ENCODE measurements at regions not wholly inside any gene's neighbourhood (a gene's known extent, or its start where the extent isn't known, plus 50 kb on each side); places are given as distances from the start of the nearest gene placed in this dataset.

DNA sequence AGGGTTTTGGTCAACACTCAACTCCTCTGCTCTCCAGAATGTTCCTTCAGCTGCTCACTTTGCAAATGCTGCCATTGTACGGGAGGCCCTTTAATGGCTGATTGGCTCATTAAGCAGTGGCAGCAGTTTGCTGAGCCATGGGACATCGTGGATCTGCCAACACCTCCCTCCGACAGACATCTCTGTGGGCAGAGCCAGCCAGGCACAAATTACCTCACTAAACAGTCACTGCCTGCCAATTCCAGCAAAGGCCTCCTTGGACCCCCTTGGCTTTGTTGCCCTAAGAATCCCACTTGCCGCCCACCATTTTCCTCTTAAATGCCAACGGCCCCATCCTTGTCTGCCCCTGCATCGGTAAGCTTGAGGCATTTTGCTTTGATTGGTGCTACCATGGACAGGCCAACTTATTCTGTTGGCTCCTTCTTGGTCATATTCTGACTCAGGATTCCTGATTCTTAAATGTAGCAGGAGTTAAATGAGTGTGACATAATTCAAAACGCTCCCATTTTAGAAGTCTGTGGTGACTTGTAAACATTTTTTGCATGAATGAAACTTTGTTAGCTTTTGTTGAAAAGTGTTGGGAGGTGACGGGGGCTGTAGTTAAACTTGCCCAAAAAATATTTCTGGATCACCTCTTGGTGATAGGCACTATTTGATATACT lies 57.5 kb upstream of the LMO2 start:
- no peaks in the 10 kb centered on the region for H3K9me3 Mint-ChIP-seq
- H3K4me3 Mint-ChIP-seq = no peak overlapping the region
- peaks cover 3% of the 10 kb centered on the region; the same call in 2 of the 3 replicates for H3K4me1 Mint-ChIP-seq
- Histone ChIP-seq H3K9me2 (ENCODE audit: insufficient read depth) (no peaks in the 10 kb centered on the region), H3K4me1 (ENCODE audit: insufficient read depth) (no peaks in the 10 kb centered on the region), H2AFZ (peak overlapping the region; percentile 85), H3F3A (replicated peaks; ENCODE audit: low read depth) (no peaks in the 10 kb centered on the region), H3K4me2 (no peak overlapping the region), H3K79me2 (replicated peaks; ENCODE audit: insufficient read depth) (no peaks in the 10 kb centered on the region), H4K20me1 (replicated peaks; ENCODE audit: insufficient read depth) (no peaks in the 10 kb centered on the region), H3K27me3 (ENCODE audit: insufficient read depth) (no peaks in the 10 kb centered on the region), H3K27ac (ENCODE audit: low read depth) (no peak overlapping the region), H3K4me3 (no peak overlapping the region), H3K36me3 (ENCODE audit: insufficient read depth) (no peaks in the 10 kb centered on the region)
- DNase-seq (ENCODE audit: low spot score) = no peak
- peaks cover 2% of the 10 kb centered on the region for H3K27me3 Mint-ChIP-seq (ENCODE audit: insufficient read depth, low read depth, poor library complexity)
- no peaks in the 10 kb centered on the region for H3K36me3 Mint-ChIP-seq (ENCODE audit: low read depth)
- H3K27ac Mint-ChIP-seq = no peak overlapping the region
- ATAC-seq = no peak
- TF ChIP-seq POLR2AphosphoS5 (IDR thresholded peaks at IDR 0.05; ENCODE audit: low read depth) (no peak), CREB1 (CRISPR knock-in tag; IDR thresholded peaks at IDR 0.05; ENCODE audit: low read depth) (no peak), NANOG (IDR thresholded peaks at IDR 0.05; ENCODE audit: borderline replicate concordance) (no peak)

DNA sequence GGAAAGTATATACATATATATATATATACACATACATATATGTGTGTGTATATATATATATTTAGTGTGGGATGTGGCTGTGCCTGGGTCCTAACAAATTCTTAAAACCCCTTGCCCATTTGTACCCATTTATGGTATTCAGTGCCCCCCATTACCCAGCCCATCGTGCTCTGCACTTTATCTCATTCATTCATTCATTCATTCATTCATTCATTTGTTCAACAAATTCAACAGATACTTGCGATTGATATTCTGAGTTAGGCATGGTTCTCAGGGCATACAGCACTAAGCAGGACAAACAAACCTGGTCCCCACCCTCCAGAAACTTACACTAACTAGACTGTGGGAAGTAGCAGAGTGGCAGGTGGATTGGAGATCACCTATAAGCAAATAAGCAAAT lies 56.6 kb upstream of the LMO2 start:
- H3K4me3 ChIP-seq = no peak overlapping the region
- no peaks in the 10 kb centered on the region for H3K9me3 Mint-ChIP-seq
- H3K79me2 ChIP-seq (replicated peaks; ENCODE audit: insufficient read depth) = no peaks in the 10 kb centered on the region
- H3K4me3 Mint-ChIP-seq = no peak overlapping the region
- DNase-seq (ENCODE audit: low spot score) (no peak), ATAC-seq (no peak)
- H3K27ac Mint-ChIP-seq = no peak overlapping the region
- 0 out of 2 replicates have a peak overlapping the region, but pooled peaks have one; percentile 85 for H2AFZ ChIP-seq
- no peaks in the 10 kb centered on the region for H4K20me1 ChIP-seq (replicated peaks; ENCODE audit: insufficient read depth)
- no peaks in the 10 kb centered on the region for H3K4me1 ChIP-seq (ENCODE audit: insufficient read depth)
- no peak overlapping the region for H3K27ac ChIP-seq (ENCODE audit: low read depth)
- H3K4me1 Mint-ChIP-seq = peaks cover 3% of the 10 kb centered on the region; the same call in 2 of the 3 replicates
- H3K27me3 ChIP-seq (ENCODE audit: insufficient read depth) = no peaks in the 10 kb centered on the region
- H3K36me3 Mint-ChIP-seq (ENCODE audit: low read depth) = no peaks in the 10 kb centered on the region
- no peaks in the 10 kb centered on the region for H3F3A ChIP-seq (replicated peaks; ENCODE audit: low read depth)
- no peaks in the 10 kb centered on the region for H3K36me3 ChIP-seq (ENCODE audit: insufficient read depth)
- no peaks in the 10 kb centered on the region for H3K9me2 ChIP-seq (ENCODE audit: insufficient read depth)
- H3K4me2 ChIP-seq = no peak overlapping the region
- peaks cover 2% of the 10 kb centered on the region for H3K27me3 Mint-ChIP-seq (ENCODE audit: insufficient read depth, low read depth, poor library complexity)
- TF ChIP-seq, protein P1, sequence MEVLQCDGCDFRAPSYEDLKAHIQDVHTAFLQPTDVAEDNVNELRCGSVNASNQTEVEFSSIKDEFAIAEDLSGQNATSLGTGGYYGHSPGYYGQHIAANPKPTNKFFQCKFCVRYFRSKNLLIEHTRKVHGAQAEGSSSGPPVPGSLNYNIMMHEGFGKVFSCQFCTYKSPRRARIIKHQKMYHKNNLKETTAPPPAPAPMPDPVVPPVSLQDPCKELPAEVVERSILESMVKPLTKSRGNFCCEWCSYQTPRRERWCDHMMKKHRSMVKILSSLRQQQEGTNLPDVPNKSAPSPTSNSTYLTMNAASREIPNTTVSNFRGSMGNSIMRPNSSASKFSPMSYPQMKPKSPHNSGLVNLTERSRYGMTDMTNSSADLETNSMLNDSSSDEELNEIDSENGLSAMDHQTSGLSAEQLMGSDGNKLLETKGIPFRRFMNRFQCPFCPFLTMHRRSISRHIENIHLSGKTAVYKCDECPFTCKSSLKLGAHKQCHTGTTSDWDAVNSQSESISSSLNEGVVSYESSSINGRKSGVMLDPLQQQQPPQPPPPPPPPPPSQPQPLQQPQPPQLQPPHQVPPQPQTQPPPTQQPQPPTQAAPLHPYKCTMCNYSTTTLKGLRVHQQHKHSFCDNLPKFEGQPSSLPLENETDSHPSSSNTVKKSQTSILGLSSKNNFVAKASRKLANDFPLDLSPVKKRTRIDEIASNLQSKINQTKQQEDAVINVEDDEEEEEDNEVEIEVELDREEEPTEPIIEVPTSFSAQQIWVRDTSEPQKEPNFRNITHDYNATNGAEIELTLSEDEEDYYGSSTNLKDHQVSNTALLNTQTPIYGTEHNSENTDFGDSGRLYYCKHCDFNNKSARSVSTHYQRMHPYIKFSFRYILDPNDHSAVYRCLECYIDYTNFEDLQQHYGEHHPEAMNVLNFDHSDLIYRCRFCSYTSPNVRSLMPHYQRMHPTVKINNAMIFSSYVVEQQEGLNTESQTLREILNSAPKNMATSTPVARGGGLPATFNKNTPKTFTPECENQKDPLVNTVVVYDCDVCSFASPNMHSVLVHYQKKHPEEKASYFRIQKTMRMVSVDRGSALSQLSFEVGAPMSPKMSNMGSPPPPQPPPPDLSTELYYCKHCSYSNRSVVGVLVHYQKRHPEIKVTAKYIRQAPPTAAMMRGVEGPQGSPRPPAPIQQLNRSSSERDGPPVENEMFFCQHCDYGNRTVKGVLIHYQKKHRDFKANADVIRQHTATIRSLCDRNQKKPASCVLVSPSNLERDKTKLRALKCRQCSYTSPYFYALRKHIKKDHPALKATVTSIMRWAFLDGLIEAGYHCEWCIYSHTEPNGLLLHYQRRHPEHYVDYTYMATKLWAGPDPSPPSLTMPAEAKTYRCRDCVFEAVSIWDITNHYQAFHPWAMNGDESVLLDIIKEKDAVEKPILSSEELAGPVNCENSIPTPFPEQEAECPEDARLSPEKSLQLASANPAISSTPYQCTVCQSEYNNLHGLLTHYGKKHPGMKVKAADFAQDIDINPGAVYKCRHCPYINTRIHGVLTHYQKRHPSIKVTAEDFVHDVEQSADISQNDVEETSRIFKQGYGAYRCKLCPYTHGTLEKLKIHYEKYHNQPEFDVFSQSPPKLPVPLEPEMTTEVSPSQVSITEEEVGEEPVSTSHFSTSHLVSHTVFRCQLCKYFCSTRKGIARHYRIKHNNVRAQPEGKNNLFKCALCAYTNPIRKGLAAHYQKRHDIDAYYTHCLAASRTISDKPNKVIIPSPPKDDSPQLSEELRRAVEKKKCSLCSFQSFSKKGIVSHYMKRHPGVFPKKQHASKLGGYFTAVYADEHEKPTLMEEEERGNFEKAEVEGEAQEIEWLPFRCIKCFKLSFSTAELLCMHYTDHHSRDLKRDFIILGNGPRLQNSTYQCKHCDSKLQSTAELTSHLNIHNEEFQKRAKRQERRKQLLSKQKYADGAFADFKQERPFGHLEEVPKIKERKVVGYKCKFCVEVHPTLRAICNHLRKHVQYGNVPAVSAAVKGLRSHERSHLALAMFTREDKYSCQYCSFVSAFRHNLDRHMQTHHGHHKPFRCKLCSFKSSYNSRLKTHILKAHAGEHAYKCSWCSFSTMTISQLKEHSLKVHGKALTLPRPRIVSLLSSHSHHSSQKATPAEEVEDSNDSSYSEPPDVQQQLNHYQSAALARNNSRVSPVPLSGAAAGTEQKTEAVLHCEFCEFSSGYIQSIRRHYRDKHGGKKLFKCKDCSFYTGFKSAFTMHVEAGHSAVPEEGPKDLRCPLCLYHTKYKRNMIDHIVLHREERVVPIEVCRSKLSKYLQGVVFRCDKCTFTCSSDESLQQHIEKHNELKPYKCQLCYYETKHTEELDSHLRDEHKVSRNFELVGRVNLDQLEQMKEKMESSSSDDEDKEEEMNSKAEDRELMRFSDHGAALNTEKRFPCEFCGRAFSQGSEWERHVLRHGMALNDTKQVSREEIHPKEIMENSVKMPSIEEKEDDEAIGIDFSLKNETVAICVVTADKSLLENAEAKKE (CRISPR knock-in tag; IDR thresholded peaks at IDR 0.05) = no peak
- TF ChIP-seq, protein P2, sequence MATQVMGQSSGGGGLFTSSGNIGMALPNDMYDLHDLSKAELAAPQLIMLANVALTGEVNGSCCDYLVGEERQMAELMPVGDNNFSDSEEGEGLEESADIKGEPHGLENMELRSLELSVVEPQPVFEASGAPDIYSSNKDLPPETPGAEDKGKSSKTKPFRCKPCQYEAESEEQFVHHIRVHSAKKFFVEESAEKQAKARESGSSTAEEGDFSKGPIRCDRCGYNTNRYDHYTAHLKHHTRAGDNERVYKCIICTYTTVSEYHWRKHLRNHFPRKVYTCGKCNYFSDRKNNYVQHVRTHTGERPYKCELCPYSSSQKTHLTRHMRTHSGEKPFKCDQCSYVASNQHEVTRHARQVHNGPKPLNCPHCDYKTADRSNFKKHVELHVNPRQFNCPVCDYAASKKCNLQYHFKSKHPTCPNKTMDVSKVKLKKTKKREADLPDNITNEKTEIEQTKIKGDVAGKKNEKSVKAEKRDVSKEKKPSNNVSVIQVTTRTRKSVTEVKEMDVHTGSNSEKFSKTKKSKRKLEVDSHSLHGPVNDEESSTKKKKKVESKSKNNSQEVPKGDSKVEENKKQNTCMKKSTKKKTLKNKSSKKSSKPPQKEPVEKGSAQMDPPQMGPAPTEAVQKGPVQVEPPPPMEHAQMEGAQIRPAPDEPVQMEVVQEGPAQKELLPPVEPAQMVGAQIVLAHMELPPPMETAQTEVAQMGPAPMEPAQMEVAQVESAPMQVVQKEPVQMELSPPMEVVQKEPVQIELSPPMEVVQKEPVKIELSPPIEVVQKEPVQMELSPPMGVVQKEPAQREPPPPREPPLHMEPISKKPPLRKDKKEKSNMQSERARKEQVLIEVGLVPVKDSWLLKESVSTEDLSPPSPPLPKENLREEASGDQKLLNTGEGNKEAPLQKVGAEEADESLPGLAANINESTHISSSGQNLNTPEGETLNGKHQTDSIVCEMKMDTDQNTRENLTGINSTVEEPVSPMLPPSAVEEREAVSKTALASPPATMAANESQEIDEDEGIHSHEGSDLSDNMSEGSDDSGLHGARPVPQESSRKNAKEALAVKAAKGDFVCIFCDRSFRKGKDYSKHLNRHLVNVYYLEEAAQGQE (IDR thresholded peaks at IDR 0.05; ENCODE audit: unreplicated experiment) = no peak
- TF ChIP-seq ZNF331 (CRISPR knock-in tag; IDR thresholded peaks at IDR 0.05; ENCODE audit: low read depth) = no peak
- TF ChIP-seq, protein P3, sequence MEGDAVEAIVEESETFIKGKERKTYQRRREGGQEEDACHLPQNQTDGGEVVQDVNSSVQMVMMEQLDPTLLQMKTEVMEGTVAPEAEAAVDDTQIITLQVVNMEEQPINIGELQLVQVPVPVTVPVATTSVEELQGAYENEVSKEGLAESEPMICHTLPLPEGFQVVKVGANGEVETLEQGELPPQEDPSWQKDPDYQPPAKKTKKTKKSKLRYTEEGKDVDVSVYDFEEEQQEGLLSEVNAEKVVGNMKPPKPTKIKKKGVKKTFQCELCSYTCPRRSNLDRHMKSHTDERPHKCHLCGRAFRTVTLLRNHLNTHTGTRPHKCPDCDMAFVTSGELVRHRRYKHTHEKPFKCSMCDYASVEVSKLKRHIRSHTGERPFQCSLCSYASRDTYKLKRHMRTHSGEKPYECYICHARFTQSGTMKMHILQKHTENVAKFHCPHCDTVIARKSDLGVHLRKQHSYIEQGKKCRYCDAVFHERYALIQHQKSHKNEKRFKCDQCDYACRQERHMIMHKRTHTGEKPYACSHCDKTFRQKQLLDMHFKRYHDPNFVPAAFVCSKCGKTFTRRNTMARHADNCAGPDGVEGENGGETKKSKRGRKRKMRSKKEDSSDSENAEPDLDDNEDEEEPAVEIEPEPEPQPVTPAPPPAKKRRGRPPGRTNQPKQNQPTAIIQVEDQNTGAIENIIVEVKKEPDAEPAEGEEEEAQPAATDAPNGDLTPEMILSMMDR (conservative IDR thresholded peaks at IDR 0.05; ENCODE audit: low read depth in 2 of 2) = no peak
- TF ChIP-seq POLR2AphosphoS5 (IDR thresholded peaks at IDR 0.05; ENCODE audit: low read depth) = no peak
- TF ChIP-seq CREB1 (CRISPR knock-in tag; IDR thresholded peaks at IDR 0.05; ENCODE audit: low read depth) = no peak
- no peak for TF ChIP-seq EZH2 (IDR thresholded peaks at IDR 0.05; ENCODE audit: low read depth, unreplicated experiment)
- no peak for TF ChIP-seq ZNF114 (CRISPR knock-in tag; IDR thresholded peaks at IDR 0.05)
- no peak for TF ChIP-seq EZH2phosphoT487 (IDR thresholded peaks at IDR 0.05; ENCODE audit: unreplicated experiment)
- no peak for TF ChIP-seq NANOG (IDR thresholded peaks at IDR 0.05; ENCODE audit: borderline replicate concordance)
